ENCODE measurements at regions not wholly inside any gene's neighbourhood (a gene's known extent, or its start where the extent isn't known, plus 50 kb on each side); places are given as distances from the start of the nearest gene placed in this dataset.

DNA sequence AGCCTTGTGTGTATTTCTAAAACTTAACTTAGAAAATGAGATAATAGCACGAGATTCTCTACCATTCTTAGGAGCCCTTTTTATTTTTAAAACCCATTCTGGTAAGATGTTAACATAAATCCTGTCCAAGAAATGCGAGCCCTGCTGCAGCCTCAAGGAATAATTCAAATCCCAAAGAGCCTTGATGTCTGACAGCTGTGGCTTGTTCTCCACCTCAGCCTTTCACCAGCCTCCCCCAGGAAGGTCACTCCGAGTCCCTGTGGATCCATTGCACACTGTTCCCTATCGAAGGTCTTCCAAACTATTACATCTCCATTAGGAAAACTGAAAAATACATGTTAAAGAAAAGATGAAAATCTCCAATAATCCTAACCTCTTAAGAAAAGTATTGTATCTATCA, 98.5 kb upstream of the S1PR3 start:
- no peak overlapping the region for H3K4me3 ChIP-seq
- intact Hi-C loops (cut with DNase I; ENCODE audit: low total_unique reads): no loop called here
- DNase-seq: no peak
- no peaks in the 10 kb centered on the region for H3K9me3 ChIP-seq
- H3K36me3 ChIP-seq: no peaks in the 10 kb centered on the region
- H3K4me1 ChIP-seq: no peaks in the 10 kb centered on the region
- 78 to 85% (median 83%) methylated on average over 4 of the region's 4 CpGs for WGBS, 5 donors
- peaks cover 0 to 9% (median 0%) of the 10 kb centered on the region in 7 donors for H3K27me3 ChIP-seq (replicated peaks in 1 of 7)
- H3K27ac ChIP-seq: no peak overlapping the region
- TF ChIP-seq POLR2AphosphoS5 (IDR thresholded peaks at IDR 0.05): no peak

DNA sequence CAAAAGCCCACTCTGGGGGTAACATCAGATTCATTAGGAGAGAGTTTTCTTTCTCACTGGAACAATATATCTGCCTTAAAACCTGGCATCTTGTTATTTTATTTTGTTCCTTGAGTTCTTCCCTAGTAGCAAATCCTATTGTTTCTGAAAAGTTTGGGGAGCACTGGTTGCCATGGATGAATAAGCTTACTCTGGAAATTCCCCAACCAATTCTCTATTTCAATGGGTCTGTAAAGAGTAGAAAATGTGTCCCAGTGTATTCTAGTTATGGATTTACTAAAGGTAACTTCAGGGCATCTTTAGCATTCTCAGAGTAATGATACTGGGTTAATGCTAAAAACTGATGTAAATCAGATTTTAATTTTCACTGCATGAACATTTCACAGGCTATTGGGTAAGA, 94.2 kb upstream of the S1PR3 start:
- no peaks in the 10 kb centered on the region for H3K9me3 ChIP-seq
- H3K27me3 ChIP-seq (replicated peaks in 1 of 7): peaks cover 0 to 4% (median 0%) of the 10 kb centered on the region in 7 donors
- H3K36me3 ChIP-seq: no peaks in the 10 kb centered on the region
- no peak for DNase-seq
- H3K4me3 ChIP-seq: no peak overlapping the region
- H3K4me1 ChIP-seq: no peaks in the 10 kb centered on the region
- TF ChIP-seq POLR2A (IDR thresholded peaks at IDR 0.05): no peak
- TF ChIP-seq, protein P1, sequence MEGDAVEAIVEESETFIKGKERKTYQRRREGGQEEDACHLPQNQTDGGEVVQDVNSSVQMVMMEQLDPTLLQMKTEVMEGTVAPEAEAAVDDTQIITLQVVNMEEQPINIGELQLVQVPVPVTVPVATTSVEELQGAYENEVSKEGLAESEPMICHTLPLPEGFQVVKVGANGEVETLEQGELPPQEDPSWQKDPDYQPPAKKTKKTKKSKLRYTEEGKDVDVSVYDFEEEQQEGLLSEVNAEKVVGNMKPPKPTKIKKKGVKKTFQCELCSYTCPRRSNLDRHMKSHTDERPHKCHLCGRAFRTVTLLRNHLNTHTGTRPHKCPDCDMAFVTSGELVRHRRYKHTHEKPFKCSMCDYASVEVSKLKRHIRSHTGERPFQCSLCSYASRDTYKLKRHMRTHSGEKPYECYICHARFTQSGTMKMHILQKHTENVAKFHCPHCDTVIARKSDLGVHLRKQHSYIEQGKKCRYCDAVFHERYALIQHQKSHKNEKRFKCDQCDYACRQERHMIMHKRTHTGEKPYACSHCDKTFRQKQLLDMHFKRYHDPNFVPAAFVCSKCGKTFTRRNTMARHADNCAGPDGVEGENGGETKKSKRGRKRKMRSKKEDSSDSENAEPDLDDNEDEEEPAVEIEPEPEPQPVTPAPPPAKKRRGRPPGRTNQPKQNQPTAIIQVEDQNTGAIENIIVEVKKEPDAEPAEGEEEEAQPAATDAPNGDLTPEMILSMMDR (IDR thresholded peaks at IDR 0.05 in 8 of 11, conservative IDR thresholded peaks at IDR 0.05 in 3 of 11): no peak
- no peak overlapping the region for H3K27ac ChIP-seq
- intact Hi-C loops (cut with DNase I; ENCODE audit: low total_unique reads): no loop called here

DNA sequence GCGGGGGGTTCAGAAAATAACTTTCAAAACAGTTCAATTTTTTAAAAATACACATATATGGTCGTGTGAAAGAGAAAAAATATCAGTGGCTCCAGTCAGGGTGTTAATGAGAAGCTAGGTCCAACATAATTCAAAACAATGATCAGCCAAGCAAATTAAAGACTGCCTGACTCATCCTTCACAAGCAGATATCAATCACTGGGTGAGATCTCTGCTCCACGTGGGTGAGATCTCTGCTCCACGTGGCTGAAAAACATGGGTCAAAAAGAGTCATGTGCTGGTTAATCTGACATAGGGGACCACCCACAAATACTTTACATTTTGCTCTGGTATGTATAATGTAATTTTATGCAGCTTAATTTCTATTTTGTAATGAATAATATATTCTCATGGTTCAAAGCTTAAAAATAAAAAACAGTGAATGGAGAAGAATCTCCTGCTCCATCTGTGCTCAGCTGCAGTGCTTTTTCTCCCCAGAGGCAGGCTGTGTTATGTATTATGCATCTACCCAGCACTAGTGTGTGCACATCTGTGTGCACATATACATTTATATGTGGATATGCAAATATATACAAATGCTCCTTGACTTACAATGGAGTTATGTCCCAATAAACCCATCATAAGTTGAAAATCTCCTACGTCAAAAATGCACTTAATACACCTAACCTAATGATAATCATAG, 93.1 kb upstream of the S1PR3 start:
- Histone ChIP-seq H3K9me3 (no peaks in the 10 kb centered on the region), H3K27ac (no peak overlapping the region), H3K4me3 (no peak overlapping the region), H3K4me1 (no peaks in the 10 kb centered on the region), H3K36me3 (no peaks in the 10 kb centered on the region), H3K27me3 (replicated peaks in 1 of 7) (peaks cover 0 to 4% (median 0%) of the 10 kb centered on the region in 7 donors)
- 51 to 62% (median 57%) methylated on average over 5 of the region's 5 CpGs for WGBS, 5 donors
- DNase-seq: no peak
- TF ChIP-seq POLR2A (IDR thresholded peaks at IDR 0.05): no peak
- TF ChIP-seq, protein P1 (IDR thresholded peaks at IDR 0.05 in 8 of 11, conservative IDR thresholded peaks at IDR 0.05 in 3 of 11): no peak
- TF ChIP-seq POLR2AphosphoS5 (IDR thresholded peaks at IDR 0.05): no peak
- intact Hi-C loops (cut with DNase I; ENCODE audit: low total_unique reads): no loop called here

DNA sequence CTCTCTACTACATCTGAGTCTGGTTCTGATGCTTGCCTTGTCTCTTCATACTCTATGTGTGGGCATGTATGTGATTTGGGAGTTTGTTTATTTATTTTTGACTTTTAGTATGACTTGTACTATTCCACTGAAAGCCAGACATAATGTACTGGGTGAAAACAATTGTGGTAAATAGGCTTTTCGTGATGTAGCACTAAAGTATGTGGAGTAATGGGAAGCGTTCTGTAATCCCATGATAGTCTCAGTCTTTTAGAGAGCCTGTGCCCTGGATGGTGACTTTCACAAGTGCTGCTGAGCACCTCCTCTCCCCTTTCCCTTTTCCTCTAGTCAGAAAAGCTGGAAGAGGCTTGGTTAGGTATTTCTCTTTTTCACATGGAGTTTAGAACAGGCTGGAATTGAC, 85.8 kb upstream of the S1PR3 start:
- WGBS, 5 donors: 77 to 87% (median 79%) methylated on average over 2 of the region's 2 CpGs
- Histone ChIP-seq H3K27ac (no peak overlapping the region), H3K9me3 (peaks cover 0 to 12% (median 2%) of the 10 kb centered on the region in 8 donors), H3K4me1 (no peaks in the 10 kb centered on the region), H3K4me3 (no peak overlapping the region), H3K27me3 (replicated peaks in 1 of 7) (peaks cover 0 to 14% (median 0%) of the 10 kb centered on the region in 7 donors), H3K36me3 (no peaks in the 10 kb centered on the region)
- DNase-seq: no peak
- no peak for TF ChIP-seq POLR2AphosphoS5 (IDR thresholded peaks at IDR 0.05)
- TF ChIP-seq POLR2A (IDR thresholded peaks at IDR 0.05): no peak
- TF ChIP-seq, protein P1 (IDR thresholded peaks at IDR 0.05 in 8 of 11, conservative IDR thresholded peaks at IDR 0.05 in 3 of 11): no peak
- intact Hi-C loops (cut with DNase I; ENCODE audit: low total_unique reads): no loop called here

Data from spleen (tissue), 11 donors.